Motor neuron (in vitro differentiated cells): ENCODE measurements at regions not wholly inside any gene's neighbourhood (a gene's known extent, or its start where the extent isn't known, plus 50 kb on each side); places are given as distances from the start of the nearest gene placed in this dataset.
A peak's percentile ranks its signal among the peaks of the same experiment; 100 is the strongest.

ENCODE experiments used
- ATAC-seq, 8 experiments: fragments of 200-7000 bp; cut with Tn5 transposase; replicated peaks in 6 of 8; 2 replicates each; pipeline ENCODE4 v1.8.0; 2021; ENCODE audit warnings: mild to moderate bottlenecking in 8 of 8, moderate library complexity in 8 of 8
- H3K27ac ChIP-seq, 2 donors: fragments of 250-450 bp; sonication (Bioruptor Pico); 2 replicates each; pipeline ENCODE4 v1.9.0; 2021; ENCODE audit warnings: antibody characterized with exemption in 2 of 2, mild to moderate bottlenecking in 2 of 2, moderate library complexity in 1 of 2
- H3K4me1 ChIP-seq, 2 donors: fragments of 250-450 bp; sonication (Bioruptor Pico); replicated peaks in 1 of 2; 2 replicates each; pipeline ENCODE4 v1.6.1; 2021; ENCODE audit warnings: antibody characterized with exemption in 2 of 2, mild to moderate bottlenecking in 2 of 2, moderate library complexity in 1 of 2
- H3K4me3 ChIP-seq, 5 donors: fragments of 250-450 bp; sonication (Bioruptor Pico); 2 replicates each; pipeline ENCODE4 v1.9.0; 2021; ENCODE audit warnings: antibody characterized with exemption in 5 of 5, mild to moderate bottlenecking in 5 of 5, moderate library complexity in 4 of 5
- WGBS, 10 experiments: fragments of 450-650 bp; shearing (Covaris generic); methylation state at CpG; one replicate each; pipeline ENCODE4 v1.0.0; 2022; 5-methylcytosine and 5-hydroxymethylcytosine counted together
- in situ Hi-C, 9 experiments: fragments of 400-800 bp; cut with MboI; loops; one replicate each; pipeline ENCODE4 v1.15.0; 2021; ENCODE audit warnings: low sequenced_read_pairs in 9 of 9, low pct_unique_long_range_greater_than_20kb in 2 of 9; ENCODE audit not compliant: unreplicated experiment in 9 of 9

- Histone ChIP-seq H3K4me3 (no peak overlapping the region), H3K27ac (no peak overlapping the region), H3K4me1 (no peaks in the 10 kb centered on the region)
- ATAC-seq: no peak
- WGBS, 10 experiments: 20 to 100% (median 77%) methylated on average over 1 to 3 of the region's 5 CpGs; no CpG with 5 or more reads in 2 of the 10 experiments
- in situ Hi-C loops: no loop called here
Observed at GRCh38 chr2:191622374-191623320, 55.3 kb upstream of the NABP1 start.

GRCh38 chr2:191625016-191625415, 52.9 kb upstream of the NABP1 start:
- in situ Hi-C loops: no loop called here

GRCh38 chr2:191625446-191625845, 52.5 kb upstream of the NABP1 start:
- in situ Hi-C loops: no loop called here

More at GRCh38 chr2:191625016-191625415, 52.9 kb upstream of the NABP1 start:
- no peak for ATAC-seq
- Histone ChIP-seq H3K27ac (no peak overlapping the region), H3K4me1 (no peaks in the 10 kb centered on the region), H3K4me3 (no peak overlapping the region)
- 20 to 100% (median 83%) methylated on average over 1 to 3 of the region's 3 CpGs; no CpG with 5 or more reads in 1 of the 10 experiments for WGBS, 10 experiments

GRCh38 chr2:191626497-191627151, 51.3 kb upstream of the NABP1 start:
- H3K4me1 ChIP-seq: no peaks in the 10 kb centered on the region
- peak in 2 of 8 experiments; percentile 69 to 73 for ATAC-seq
- no peak overlapping the region for H3K27ac ChIP-seq
- H3K4me3 ChIP-seq: no peak overlapping the region
- in situ Hi-C loops: no loop called here

More at GRCh38 chr2:191625446-191625845, 52.5 kb upstream of the NABP1 start:
- Histone ChIP-seq H3K4me3 (no peak overlapping the region), H3K27ac (no peak overlapping the region), H3K4me1 (no peaks in the 10 kb centered on the region)
- ATAC-seq: no peak
- 0 to 100% (median 66%) methylated on average over 1 to 2 of the region's 2 CpGs; no CpG with 5 or more reads in 2 of the 10 experiments for WGBS, 10 experiments

- in situ Hi-C loops: no loop called here
- 0 to 92% (median 59%) methylated on average over 1 of the region's 1 CpG for WGBS, 10 experiments
- H3K4me3 ChIP-seq: no peak overlapping the region
- ATAC-seq: no peak
- no peaks in the 10 kb centered on the region for H3K4me1 ChIP-seq
- no peak overlapping the region for H3K27ac ChIP-seq
Observed at GRCh38 chr2:191627518-191627917, 50.4 kb upstream of the NABP1 start.
